Right cardiac atrium (tissue), 5 donors: ENCODE measurements at regions not wholly inside any gene's neighbourhood (a gene's known extent, or its start where the extent isn't known, plus 50 kb on each side); places are given as distances from the start of the nearest gene placed in this dataset.

Experiments used
- ATAC-seq, 2 donors: fragments of 200-7000 bp; cut with Tn5 transposase; one replicate each; pipeline versions ENCODE4 v1.8.0 to v1.9.1; 2020; ENCODE audit warnings: moderate library complexity in 2 of 2, mild to moderate bottlenecking in 1 of 2
- DNase-seq, 3 donors: peaks; one replicate each; pipeline ENCODE4 v3.0.0-alpha.2; 2020
- H3K27ac ChIP-seq: one replicate; pipeline ENCODE4 v1.5.1; 2013; ENCODE audit warnings: mild to moderate bottlenecking, low read length, control low read depth, moderate library complexity
- H3K27me3 ChIP-seq: one replicate; pipeline ENCODE4 v1.6.1; 2013; ENCODE audit not compliant: control insufficient read depth, insufficient read depth
- H3K4me1 ChIP-seq: one replicate; pipeline ENCODE4 v1.6.1; 2013; ENCODE audit warnings: low read length; ENCODE audit not compliant: control insufficient read depth, insufficient read depth
- H3K4me3 ChIP-seq: one replicate; pipeline ENCODE4 v1.5.1; 2013; ENCODE audit warnings: low read length, control low read depth
- H3K9me3 ChIP-seq: one replicate; pipeline ENCODE4 v1.6.1; 2013; ENCODE audit warnings: low read length; ENCODE audit not compliant: control insufficient read depth
- WGBS: extraction: QIAGEN DNeasy Blood & Tissue Kit; methylation state at CpG from one replicate; pipeline ENCODE4 v1.1.7; 2013; 5-methylcytosine and 5-hydroxymethylcytosine counted together
- intact Hi-C, 4 donors: fragments of 100-400 bp; cut with DNase I; formaldehyde crosslinking; loops; one replicate each; pipeline versions ENCODE4 v1.11.0 to v1.14.0; 2022 to 2023
- donor health status: healthy with polysubstance abuse.
- donor health status: DM: no; HTN: yes; CAD: no.
- donor health status: DM: no; HTN: no; CAD: no.
- donor health status: DM: no; HTN: yes; CAD: no; lungs with severe emphysema.
- donor health status: DM: yes; HTN: yes; CAD: no.

DNA sequence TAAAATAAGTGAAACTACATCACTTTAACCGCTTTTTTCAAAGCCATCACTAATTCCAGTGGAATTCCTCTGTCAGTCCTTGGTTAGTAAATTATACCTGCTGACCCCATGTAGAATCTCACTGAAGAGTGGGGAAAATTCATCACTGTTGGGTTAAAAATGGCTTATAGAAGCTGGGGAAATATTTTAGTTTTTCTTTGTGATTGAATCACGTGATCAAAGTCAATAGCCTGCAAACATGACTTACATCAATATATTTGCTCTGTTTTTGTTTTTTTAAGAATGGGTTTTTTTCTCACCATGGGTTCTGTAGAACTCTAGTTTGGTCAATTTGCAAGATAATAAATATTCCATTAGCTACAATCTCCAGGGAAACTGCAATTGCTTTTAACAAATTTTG lies 445.2 kb upstream of the FAM47C start:
- no peak for ATAC-seq
- H3K9me3 ChIP-seq = no peaks in the 10 kb centered on the region
- no peaks in the 10 kb centered on the region for H3K27me3 ChIP-seq
- no peak overlapping the region for H3K4me3 ChIP-seq
- no peaks in the 10 kb centered on the region for H3K4me1 ChIP-seq
- intact Hi-C loops = no loop called here
- no peak overlapping the region for H3K27ac ChIP-seq
- WGBS = 81% methylated on average over 2 of the region's 2 CpGs
- no peak for DNase-seq

DNA sequence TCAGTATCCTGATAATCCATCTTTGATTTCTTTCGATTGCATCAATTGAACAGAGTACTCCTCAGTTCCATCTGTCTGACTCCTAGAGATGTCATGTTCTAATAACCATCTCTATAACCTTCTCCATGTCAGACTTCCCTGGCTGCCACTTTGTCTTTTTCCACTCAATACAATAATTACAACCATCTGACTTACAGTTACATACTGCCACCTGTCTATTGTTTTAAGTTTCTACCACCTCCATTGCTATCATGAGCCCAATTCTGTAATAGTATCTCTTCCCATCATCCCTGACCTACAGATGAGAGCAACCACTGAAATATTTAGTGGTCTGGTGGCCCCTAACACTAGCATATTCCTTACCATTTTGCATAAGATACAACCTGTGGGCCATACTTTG lies 439.2 kb upstream of the FAM47C start:
- Histone ChIP-seq H3K27me3 (no peaks in the 10 kb centered on the region), H3K9me3 (no peaks in the 10 kb centered on the region), H3K27ac (no peak overlapping the region), H3K4me3 (no peak overlapping the region), H3K4me1 (no peaks in the 10 kb centered on the region)
- WGBS = 91% methylated on average over 1 of the region's 1 CpG
- ATAC-seq (no peak), DNase-seq (no peak)
- intact Hi-C loops = no loop called here

DNA sequence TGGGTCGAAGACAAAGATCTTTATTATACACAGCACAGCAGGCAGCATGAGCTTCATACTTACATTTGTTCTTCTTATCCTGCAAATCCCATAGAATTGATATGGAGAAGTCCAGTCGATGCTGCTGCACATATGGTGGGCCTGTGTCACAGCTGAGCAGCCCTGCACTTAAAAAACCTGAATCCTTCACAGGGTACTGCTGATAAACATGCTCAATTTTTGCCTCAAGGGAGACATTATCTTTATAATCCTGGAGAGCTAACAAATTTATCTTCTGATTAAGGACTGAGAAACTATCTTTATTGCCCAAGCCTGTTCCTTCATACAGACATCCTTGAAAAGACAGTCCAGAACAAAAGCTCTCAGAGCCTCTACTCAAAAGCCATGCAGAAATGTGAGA lies 434.4 kb upstream of the FAM47C start:
- DNase-seq = no peak
- ATAC-seq = no peak
- Histone ChIP-seq H3K4me1 (no peaks in the 10 kb centered on the region), H3K9me3 (no peaks in the 10 kb centered on the region), H3K27me3 (no peaks in the 10 kb centered on the region), H3K27ac (no peak overlapping the region), H3K4me3 (no peak overlapping the region)
- intact Hi-C loops = no loop called here
- WGBS = 54% methylated on average over 2 of the region's 2 CpGs

DNA sequence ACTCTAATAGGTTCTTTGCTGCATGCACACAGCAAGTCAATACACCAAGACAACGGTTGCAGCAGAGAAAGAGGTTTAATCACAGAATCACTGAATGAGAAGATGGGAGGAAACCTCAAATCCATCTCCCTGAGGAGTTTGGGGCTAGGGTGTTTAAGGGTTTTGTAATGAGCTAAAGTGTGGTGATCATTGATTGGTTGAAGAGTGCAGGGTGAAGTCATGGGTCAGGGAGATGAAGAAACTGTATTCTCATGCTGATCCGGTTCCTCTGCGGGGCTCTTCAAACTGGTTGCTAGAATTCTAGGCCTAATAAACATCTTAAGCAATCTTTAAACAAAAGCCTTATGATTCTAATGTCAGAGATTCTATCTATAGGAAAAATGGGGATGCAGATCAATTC lies 432.5 kb upstream of the FAM47C start:
- Histone ChIP-seq H3K27me3 (no peaks in the 10 kb centered on the region), H3K4me3 (no peak overlapping the region), H3K4me1 (no peaks in the 10 kb centered on the region), H3K9me3 (no peaks in the 10 kb centered on the region), H3K27ac (no peak overlapping the region)
- intact Hi-C loops = no loop called here
- WGBS = 76% methylated on average over 3 of the region's 3 CpGs
- DNase-seq = no peak
- ATAC-seq = no peak

DNA sequence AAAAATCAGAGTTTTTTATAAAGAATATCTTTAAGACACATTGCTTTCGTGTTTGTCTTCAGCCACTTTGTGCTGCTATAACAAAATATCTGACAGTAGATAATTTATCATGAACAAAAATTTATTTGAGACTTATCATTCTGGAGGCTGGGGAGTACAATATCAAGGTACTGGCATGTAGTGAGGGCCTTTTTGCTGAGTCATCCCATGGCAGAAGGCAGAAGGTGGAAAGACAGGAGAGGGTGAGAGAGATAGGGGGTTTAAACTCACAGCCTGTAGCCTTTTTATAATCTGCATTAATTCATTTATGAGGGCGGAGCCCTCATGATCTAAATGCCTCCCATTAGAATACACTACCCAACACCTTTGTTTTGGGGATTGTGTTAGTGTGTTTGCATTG lies 431.2 kb upstream of the FAM47C start:
- Histone ChIP-seq H3K9me3 (no peaks in the 10 kb centered on the region), H3K27ac (no peak overlapping the region), H3K4me3 (no peak overlapping the region), H3K4me1 (no peaks in the 10 kb centered on the region), H3K27me3 (no peaks in the 10 kb centered on the region)
- DNase-seq (no peak), ATAC-seq (no peak)
- intact Hi-C loops = no loop called here
- WGBS = 80% methylated on average over 2 of the region's 2 CpGs

DNA sequence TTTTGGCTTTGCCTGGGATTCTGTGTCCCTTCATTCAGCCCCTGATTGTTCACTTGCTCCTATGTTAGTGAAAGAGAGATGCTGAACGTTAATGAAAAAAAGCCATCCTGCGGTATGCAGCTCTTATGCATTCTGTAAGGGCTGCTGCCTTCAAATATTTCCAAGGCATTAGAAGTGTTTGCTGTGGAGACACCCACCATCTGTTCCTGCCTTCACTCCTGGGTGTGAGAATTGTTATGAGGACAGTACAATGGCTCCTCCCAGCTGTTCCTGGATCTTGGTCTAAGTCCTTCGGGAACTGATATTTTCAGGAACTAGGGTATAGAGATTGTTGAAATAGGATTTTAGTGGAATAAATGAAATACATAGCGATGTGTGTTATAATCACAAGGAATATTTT lies 427.1 kb upstream of the FAM47C start:
- ATAC-seq = no peak
- Histone ChIP-seq H3K4me3 (no peak overlapping the region), H3K27me3 (no peaks in the 10 kb centered on the region), H3K4me1 (no peaks in the 10 kb centered on the region), H3K9me3 (no peaks in the 10 kb centered on the region), H3K27ac (no peak overlapping the region)
- DNase-seq = no peak
- intact Hi-C loops = no loop called here
- 78% methylated on average over 4 of the region's 4 CpGs for WGBS

DNA sequence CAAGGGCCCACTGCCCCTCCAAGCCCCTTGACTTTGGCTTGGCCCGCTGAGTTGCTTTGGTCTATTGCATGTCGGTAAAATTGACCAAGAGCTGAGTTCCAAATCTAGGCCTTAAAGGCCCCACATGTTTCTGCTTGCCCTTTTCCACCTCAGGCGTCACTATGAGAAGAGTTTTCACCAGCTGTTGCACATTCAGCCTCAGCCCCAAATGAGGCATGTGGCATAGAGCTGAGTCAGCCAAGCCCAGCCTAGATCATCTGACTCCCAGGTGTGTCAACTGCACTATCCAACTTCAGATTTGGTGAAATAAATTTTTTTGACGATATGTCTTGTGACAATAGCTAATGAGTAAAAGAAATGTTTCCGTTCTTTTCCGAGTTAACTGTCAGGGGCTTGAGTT lies 424.5 kb upstream of the FAM47C start:
- no peak overlapping the region for H3K27ac ChIP-seq
- no peaks in the 10 kb centered on the region for H3K9me3 ChIP-seq
- intact Hi-C loops = no loop called here
- no peaks in the 10 kb centered on the region for H3K27me3 ChIP-seq
- DNase-seq (no peak), ATAC-seq (no peak)
- no peak overlapping the region for H3K4me3 ChIP-seq
- no peaks in the 10 kb centered on the region for H3K4me1 ChIP-seq
- WGBS = 92% methylated on average over 6 of the region's 6 CpGs

DNA sequence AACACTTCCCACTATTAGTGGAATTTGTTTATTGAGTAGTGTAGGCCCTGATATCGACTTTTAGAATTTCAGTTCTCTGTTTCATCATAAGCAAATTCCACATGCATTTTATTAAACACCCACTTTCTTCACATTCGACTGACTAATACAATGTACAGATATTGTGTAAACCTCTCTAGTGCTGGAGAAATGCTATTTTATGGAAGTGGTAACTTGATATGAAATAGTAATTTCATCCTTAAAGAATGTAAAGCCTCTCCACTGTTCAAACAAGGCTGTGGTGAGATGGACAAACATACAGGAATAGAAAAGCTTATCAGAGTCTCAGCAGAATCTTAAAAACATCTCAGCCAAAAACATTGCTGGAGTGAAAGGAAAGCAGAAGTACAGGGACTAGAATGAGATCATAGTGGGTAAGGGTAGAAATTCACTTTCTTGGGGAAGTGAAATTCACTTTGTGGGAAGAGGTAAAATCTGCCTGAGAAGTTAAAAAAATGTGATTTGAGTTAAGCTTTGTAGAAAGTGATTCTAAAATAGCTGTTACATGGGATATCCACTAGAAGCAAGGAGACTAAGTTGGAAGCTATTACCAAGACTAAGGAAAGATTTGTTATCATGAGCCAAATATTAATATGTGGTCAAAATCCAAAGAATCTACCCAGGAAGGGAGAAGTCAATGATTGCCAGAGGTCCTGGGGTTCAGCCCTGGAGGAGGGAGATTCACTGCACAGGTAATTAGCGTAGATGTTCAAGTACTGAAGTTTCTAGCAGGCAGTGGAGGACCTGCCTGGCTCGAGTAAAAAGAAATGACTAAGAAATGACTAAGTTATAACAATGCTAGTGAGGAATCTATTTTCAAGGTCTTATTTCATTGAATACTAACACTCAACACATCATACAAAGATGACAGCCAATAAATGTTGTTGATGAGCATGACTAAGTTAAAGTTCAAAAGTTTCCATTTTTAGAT lies 398.3 kb upstream of the FAM47C start:
- ATAC-seq (no peak), DNase-seq (no peak)
- H3K27ac ChIP-seq = no peak overlapping the region
- H3K4me3 ChIP-seq = no peak overlapping the region
- intact Hi-C loops = no loop called here
- H3K27me3 ChIP-seq = no peaks in the 10 kb centered on the region
- WGBS = 67% methylated on average over 4 of the region's 4 CpGs
- no peaks in the 10 kb centered on the region for H3K9me3 ChIP-seq
- no peaks in the 10 kb centered on the region for H3K4me1 ChIP-seq

DNA sequence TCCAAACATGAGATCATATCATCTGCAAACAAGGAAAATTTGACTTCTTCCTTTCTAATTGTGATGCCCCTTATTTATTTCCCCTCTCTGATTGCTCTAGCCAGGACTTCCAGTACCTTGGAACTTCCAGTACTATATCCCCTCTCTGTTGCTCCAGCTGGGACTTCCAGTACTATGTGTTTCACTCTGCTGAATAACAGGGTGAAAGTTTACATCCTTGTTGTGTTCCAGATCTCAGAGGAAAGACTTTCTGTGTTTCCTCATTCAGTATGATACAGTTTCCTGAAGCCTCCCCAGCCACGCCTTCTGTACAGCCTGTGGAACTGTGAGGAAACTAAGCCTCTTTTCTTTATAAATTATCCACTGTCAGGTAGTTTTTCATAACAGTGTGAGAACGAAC lies 381.3 kb upstream of the FAM47C start:
- Histone ChIP-seq H3K27ac (no peak overlapping the region), H3K4me3 (no peak overlapping the region), H3K4me1 (no peaks in the 10 kb centered on the region), H3K9me3 (no peaks in the 10 kb centered on the region), H3K27me3 (no peaks in the 10 kb centered on the region)
- DNase-seq (no peak), ATAC-seq (no peak)
- intact Hi-C loops = no loop called here
- 54% methylated on average over 2 of the region's 2 CpGs for WGBS

DNA sequence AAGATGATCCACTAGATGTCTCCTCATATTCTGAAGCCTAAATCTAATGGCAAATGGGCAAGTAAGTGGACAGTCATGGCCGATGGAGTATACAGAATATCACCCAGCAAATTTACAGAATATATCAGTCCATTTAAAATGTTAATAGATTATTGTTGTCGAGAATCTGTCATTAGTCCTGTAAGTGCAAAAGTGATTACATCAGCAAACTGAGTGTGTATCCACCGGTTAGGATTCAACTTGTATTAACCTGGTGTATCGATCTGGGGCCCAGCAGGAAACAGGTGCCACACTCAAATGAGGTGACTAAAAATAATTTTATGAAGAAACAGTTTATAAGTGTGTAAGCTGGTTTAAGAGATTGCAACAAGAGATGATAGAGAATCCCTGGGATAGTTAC lies 367.9 kb upstream of the FAM47C start:
- ATAC-seq (no peak), DNase-seq (no peak)
- H3K4me1 ChIP-seq = no peaks in the 10 kb centered on the region
- intact Hi-C loops = no loop called here
- H3K4me3 ChIP-seq = no peak overlapping the region
- H3K27me3 ChIP-seq = no peaks in the 10 kb centered on the region
- no peaks in the 10 kb centered on the region for H3K9me3 ChIP-seq
- 88% methylated on average over 4 of the region's 4 CpGs for WGBS
- no peak overlapping the region for H3K27ac ChIP-seq

DNA sequence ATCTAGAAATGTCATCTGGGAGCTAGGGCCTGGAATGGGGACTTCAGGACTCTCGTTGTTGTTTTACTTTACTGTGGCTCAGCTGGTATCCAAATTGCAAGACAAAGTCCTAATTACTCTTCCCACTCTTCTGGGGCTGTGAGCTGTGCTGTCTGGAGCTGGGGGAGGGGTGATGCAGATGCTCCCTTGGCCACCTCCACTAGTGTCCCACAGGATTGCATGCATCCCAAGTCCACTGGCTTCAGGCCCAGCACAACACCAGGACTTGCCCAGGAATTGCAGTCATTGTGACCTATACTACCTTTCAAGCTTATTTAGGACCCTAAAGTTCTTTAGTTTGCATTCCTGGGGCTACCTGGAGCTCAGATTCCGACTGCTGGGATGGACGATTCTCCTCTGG lies 366.1 kb upstream of the FAM47C start:
- no peak for ATAC-seq
- 85% methylated on average over 3 of the region's 3 CpGs for WGBS

DNA sequence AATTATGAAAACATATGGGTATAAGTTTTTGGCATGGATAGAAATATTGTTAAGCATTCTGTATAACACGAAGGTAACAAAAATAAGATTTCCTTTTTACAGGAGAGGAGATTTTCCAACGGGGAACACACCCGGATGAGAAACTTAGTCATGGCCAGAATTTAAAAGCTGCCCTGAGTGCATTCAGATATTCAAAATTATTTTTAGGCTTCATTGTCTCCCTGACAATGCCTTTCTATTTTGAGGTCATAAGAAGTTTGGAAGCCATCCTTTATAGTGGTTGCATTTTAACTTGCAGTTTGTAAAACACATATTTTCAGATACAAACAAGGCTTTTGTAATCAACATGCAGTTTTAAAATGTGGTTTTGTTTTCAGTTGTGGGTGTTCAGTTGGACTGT lies 357.5 kb upstream of the FAM47C start:
- Histone ChIP-seq H3K27ac (no peak overlapping the region), H3K27me3 (no peaks in the 10 kb centered on the region), H3K4me1 (no peaks in the 10 kb centered on the region), H3K4me3 (no peak overlapping the region), H3K9me3 (no peaks in the 10 kb centered on the region)
- DNase-seq = no peak
- WGBS = 51% methylated on average over 3 of the region's 3 CpGs
- intact Hi-C loops = no loop called here
- no peak for ATAC-seq

More for the DNA sequence above, 366.1 kb upstream of the FAM47C start:
- Histone ChIP-seq H3K27ac (no peak overlapping the region), H3K4me1 (no peaks in the 10 kb centered on the region), H3K9me3 (no peaks in the 10 kb centered on the region), H3K27me3 (no peaks in the 10 kb centered on the region), H3K4me3 (no peak overlapping the region)
- DNase-seq = no peak
- intact Hi-C loops = no loop called here
